GM19463 (cell line): ENCODE measurements at regions not wholly inside any gene's neighbourhood (a gene's known extent, or its start where the extent isn't known, plus 50 kb on each side); places are given as distances from the start of the nearest gene placed in this dataset.
A peak's percentile ranks its signal among the peaks of the same experiment; 100 is the strongest.

Experiments used
- ATAC-seq: cut with Tn5 transposase; IDR thresholded peaks from one replicate; pipeline ENCODE4 v1.9.1; 2021; ENCODE audit warnings: mild to moderate bottlenecking, moderate library complexity; ENCODE audit not compliant: unreplicated experiment

GRCh38 chr2:104431701-104432121 lies 422.2 kb upstream of the POU3F3 start:
- ATAC-seq: no peak

GRCh38 chr2:104432401-104432800 lies 421.5 kb upstream of the POU3F3 start:
- no peak for ATAC-seq

DNA sequence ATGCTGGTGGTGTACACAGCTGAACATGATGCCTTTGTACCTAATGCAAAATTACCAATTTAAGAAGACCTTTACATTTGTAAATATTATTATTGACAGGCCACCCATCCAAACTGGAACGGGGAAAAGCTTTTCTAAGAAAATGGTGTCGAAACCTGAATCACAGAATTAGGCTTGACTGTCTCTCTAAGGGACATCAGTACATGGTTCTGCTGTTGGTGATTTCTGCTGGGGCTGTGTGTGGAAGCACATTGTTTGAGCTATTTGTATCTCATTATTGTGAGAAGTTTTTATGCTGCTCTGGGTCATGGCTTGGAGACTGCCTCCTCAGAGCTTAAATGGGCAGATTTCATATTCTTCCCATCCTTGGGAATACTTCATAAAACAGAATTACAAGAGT lies 420.9 kb upstream of the POU3F3 start:
- no peak for ATAC-seq

DNA sequence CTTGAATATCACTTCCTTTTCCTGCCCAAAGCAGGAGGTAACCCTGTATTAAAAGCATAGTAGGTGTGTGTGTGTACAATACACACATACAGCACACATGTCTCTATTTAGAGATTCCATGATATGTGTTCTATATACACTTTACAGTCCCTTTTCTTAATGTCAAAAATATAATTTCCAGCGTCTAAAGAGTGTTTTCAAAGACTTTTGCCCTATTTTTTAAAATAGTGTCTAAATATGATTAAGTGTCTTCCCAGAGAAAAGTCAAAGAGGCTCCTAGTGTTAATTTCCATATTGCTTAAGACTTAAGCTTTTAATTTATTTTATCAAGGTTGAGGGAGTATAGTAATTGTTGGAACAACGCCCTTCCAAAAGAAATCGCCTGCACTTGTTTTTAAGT lies 420.3 kb upstream of the POU3F3 start:
- ATAC-seq: no peak

DNA sequence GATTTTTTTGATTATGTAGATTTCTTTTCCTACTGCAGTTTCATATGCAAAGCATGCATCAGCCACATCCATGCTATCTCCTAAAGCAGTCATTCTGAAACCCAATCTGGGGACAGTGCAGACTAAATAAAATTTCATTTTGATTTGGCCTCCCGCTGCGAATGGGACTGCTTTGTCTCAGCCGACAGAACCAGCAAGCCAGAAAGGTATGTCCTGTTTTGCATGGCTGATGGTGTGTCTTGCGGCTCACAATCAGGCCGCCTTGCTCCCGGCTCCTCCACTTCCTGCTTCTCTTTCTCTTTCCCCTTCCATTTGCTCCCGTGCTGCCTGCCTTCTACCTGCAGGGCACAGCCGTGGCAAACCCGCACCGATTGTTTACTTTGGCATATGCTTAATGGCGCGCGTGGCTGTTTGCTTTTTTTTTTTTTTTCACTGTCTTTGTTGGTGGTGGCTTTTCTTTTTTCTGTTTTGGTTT lies 419.6 kb upstream of the POU3F3 start:
- ATAC-seq: peak; percentile 73

DNA sequence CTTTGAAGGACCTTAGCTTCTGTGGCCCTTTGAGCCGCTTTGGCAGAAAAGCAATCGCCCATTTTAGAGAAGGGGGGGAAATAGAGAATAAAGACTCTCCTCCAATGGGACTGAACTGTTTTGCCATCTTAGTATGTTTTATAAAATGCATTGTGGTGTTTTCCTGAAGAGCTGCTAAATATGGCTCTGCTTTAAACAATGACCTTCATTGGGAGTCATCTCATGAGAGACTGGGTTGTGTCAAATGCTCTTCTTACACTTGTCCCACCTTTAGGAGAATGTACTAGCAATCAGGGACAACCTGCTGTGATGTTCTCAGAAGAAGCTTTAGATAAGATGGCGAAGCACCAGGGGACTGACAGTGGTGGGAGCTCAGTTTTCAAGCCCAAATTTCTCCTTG lies 418.9 kb upstream of the POU3F3 start:
- ATAC-seq: no peak

GRCh38 chr2:104438481-104438880 lies 415.4 kb upstream of the POU3F3 start:
- ATAC-seq: no peak

DNA sequence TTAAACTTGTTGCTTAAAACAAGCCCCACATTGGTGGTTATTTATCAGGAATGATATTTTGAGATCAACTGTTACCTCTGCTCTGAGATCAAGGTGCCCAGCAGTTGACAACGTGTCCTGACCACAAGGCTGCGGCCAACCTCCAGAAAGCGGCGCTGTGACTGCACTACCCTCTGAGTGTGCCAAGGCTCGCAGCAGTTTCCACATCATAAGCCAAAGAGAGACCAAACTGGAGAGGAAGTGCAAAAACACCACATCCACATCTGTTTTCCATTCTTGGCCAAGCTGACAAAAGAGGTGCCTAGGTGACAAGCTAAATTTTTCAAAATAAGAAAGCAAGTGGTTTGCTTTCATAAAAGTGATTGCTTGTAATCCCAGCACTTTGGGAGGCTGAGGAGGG lies 410.8 kb upstream of the POU3F3 start:
- ATAC-seq: no peak

DNA sequence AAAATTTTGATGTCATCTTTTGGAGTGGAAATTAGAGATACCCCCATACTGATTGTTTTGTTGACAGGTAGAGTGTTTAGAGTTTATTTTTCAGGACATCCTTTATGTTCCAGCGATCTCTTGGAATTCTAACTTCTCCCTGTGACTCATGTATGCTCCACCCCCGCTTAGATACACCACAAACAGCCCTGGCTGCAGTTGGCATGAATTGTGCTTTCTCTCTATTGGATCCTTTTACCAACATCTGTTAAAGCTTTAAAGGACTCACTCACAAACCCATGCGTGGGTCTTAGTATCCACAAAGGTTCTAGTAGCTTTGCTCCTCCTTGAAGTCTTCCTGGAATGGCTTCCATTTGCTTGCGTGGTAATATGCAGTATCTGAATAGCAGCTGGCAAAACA lies 409.5 kb upstream of the POU3F3 start:
- ATAC-seq: no peak

DNA sequence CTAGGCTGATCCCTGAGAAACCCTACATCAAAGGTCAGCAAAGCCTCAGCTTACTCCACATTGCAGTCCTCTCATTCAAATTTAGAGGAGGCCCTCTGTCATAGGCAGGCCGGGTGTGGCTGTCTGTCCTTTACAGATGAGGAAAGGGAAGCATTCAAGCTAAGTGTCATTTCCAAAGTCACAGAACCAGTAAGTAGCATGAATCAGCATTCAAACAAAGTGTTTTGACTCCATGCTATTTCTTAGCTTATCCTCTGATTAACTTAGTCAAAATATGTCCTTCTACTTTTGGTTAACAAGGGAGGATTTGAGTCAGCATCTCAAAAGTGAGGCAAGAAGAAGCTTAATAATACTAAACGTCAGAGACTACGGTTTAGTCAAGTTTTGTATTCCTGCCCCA lies 409.0 kb upstream of the POU3F3 start:
- no peak for ATAC-seq

GRCh38 chr2:104447831-104448434 lies 406.0 kb upstream of the POU3F3 start:
- ATAC-seq: no peak

- no peak for ATAC-seq
These were observed 405.1 kb upstream of the POU3F3 start for GRCh38 chr2:104448661-104449440.

- ATAC-seq: no peak
These were observed 401.4 kb upstream of the POU3F3 start for GRCh38 chr2:104452558-104452957.

DNA sequence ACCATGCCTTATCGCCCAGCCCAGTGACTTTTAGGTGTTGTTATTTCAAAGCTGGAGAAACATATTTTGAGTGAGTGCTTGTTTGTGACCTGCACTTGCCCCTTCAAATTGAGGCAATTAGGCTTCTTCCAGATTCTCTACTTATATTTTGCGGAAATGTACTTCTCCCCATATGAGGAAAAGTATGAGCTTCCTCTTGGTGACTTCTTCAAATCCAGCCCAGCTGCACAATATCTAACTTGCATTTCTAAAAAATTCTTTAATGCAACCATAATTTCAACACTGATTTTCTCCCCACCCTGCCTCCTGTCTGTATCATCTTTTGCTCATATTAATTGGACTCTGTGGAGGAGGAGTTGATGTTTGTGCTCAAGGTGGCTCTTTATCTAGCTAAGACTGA lies 391.2 kb upstream of the POU3F3 start:
- ATAC-seq: no peak

DNA sequence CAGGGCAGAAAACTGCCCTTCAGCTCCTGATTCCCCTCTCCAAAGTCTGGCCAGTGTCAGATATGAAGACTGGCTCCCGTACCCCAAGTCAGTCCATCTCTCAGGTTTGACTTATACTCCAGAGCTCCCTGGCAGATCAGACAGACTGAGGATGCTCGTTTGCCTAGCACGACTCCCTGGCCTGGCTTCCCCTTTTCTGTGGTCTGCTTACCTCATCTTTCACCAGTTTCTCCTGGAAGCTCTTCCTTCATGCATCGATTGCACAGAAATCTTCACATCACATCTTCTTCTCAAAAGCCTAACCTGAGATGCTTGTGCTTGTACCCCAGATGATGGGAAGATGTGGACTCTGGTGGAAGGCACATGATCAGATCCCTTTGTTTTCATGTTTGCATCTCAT lies 387.9 kb upstream of the POU3F3 start:
- ATAC-seq: no peak

- ATAC-seq: no peak
These were observed 385.1 kb upstream of the POU3F3 start for GRCh38 chr2:104468846-104469245.

DNA sequence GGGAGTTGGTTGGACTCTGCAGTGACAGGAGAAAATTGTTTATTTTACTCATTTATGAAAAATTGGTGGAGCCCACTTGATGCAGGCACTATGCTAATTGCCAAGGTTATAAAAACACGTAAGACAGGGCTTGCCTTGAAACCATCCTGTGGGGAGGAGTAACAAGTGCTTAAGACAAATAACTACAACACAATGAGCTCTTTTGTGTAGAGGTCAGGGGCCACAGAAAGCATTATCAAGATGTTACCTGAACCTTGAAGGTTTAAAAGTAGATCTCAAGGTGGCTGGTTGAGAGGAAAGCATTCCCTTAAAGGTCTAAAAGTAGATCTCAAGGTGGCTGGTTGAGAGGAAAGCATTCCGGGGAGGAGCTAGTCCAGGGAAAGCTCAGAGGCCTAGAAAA lies 381.8 kb upstream of the POU3F3 start:
- ATAC-seq: no peak

DNA sequence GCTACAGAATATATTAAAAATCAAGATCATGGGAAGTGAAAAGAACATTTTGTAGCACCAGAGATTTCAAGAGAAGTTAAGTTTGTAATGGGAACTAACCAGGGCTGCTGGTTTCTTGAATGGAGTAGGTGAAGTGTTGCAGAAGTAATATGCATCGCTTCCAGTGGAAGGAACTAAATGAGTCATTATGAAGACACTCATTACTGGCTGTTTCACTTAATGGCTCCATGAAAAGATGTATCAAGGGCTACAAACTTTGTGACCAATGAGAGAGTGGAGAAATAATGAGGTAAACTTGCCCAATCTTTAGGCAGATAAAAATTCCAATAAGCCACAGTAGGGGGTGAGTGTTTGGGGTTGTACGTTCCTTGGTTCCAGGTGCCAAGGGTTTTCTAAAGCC lies 380.4 kb upstream of the POU3F3 start:
- no peak for ATAC-seq

- ATAC-seq: no peak
These were observed 379.2 kb upstream of the POU3F3 start for GRCh38 chr2:104474716-104475115.

DNA sequence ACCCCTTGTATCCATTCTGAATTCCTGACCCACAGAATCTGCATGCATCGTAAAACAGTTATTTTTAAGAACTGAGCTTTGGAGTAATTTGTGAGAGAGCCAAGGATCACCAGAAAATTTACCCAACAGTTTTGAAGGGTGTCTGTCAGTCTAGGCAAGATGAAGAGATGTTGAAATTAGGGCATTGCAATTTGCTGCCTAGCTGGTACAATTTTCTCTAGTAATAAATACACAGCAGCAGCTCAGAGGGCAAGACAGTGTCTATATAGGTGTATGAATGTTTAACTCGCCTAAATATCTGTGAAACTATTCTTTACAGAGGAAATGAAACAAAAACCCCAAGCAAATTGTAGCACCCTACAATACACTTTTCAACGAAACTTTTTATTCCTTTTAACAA lies 377.8 kb upstream of the POU3F3 start:
- ATAC-seq: no peak

GRCh38 chr2:104476563-104476988 lies 377.3 kb upstream of the POU3F3 start:
- ATAC-seq: no peak

GRCh38 chr2:104481341-104481740 lies 372.6 kb upstream of the POU3F3 start:
- ATAC-seq: no peak

DNA sequence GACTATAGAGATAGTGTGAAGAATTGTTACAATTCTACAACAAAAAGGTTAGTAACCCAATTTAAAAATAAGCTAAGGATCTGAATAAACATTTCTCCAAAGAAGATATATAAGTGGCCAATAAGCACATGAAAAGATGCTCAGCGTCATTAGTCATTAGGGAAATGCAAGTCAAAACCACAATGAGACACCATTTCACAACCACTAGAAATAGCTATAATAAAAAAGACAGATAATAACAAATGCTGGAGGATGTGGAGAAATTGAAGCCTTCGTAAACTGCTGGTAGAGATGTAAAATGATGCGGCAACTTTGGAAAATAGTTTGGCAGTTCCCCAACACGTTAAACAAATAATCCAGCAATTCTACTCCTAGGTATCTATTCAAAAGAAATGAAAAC lies 366.5 kb upstream of the POU3F3 start:
- ATAC-seq: no peak
